ENCODE measurements at regions not wholly inside any gene's neighbourhood (a gene's known extent, or its start where the extent isn't known, plus 50 kb on each side); places are given as distances from the start of the nearest gene placed in this dataset.

DNA sequence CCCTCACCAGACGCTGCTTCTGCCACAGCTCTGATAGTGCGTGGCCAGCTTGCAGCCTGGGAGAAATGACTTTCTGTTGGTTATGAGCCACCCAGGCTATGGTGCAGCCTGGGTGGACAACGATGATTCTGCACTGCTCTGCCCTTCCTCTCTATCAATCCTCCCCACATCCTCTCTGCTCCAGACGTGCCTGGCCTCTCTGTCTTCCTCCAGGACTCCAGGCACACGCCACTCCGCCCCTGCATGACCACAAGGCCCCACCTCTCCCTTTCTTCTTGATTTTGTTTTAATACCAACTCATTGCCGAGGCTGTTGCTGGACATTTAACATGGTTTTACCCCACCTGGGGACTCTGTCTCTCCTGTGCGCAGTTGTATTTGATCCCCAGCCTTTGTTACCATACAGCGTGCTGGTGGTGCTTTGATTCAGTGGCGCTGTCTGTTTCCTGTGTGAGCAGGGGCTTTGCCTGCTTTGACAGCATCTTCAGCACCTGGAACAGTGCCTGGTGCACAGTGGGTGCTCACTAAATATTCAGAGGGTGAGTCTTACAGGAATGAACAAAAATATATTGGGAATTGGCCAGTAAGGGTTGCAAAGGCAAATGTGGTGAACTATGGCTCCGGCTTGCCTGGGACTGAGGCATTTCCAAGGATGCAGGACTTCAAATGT is 280.9 kb downstream of the CDH26 start:
- TF ChIP-seq POLR2A (IDR thresholded peaks at IDR 0.05; ENCODE audit: low read depth, low read length) (no peak), RCOR1 (IDR thresholded peaks at IDR 0.05; ENCODE audit: insufficient replicate concordance, low read length) (no peak), FOS (IDR thresholded peaks at IDR 0.05; ENCODE audit: low read depth, low read length) (no peak), CEBPB (IDR thresholded peaks at IDR 0.05; ENCODE audit: low read depth, low read length) (no peak), RAD21 (IDR thresholded peaks at IDR 0.05; ENCODE audit: low read length) (no peak)
- TF ChIP-seq, protein P1, sequence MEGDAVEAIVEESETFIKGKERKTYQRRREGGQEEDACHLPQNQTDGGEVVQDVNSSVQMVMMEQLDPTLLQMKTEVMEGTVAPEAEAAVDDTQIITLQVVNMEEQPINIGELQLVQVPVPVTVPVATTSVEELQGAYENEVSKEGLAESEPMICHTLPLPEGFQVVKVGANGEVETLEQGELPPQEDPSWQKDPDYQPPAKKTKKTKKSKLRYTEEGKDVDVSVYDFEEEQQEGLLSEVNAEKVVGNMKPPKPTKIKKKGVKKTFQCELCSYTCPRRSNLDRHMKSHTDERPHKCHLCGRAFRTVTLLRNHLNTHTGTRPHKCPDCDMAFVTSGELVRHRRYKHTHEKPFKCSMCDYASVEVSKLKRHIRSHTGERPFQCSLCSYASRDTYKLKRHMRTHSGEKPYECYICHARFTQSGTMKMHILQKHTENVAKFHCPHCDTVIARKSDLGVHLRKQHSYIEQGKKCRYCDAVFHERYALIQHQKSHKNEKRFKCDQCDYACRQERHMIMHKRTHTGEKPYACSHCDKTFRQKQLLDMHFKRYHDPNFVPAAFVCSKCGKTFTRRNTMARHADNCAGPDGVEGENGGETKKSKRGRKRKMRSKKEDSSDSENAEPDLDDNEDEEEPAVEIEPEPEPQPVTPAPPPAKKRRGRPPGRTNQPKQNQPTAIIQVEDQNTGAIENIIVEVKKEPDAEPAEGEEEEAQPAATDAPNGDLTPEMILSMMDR (conservative IDR thresholded peaks at IDR 0.05; ENCODE audit: low read depth, low read length), result no peak
